ENCODE measurements at regions not wholly inside any gene's neighbourhood (a gene's known extent, or its start where the extent isn't known, plus 50 kb on each side); places are given as distances from the start of the nearest gene placed in this dataset.

DNA sequence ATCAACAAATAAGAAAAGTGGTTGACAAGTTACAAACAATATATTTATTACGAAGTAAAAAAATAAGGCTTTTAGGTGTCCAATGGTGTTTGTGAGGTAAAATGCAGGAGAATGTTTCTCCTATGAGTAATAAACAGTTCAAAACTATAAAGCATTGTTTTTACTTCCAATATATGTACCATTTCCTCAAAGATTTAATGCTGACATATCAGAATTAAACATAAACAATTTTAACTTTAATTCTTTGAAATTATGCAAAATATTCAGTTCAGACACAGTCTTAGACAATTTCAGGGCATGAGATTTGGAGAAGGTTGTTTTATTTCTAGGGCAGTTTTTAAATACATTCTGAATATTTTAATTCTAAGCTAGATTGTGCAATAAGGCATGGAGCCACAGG lies 602.5 kb upstream of the DPPA4 start:
- no peak overlapping the region for H2BK20ac ChIP-seq (ENCODE audit: low read depth, low read length, poor library complexity, severe bottlenecking)
- H4K91ac ChIP-seq (ENCODE audit: insufficient read length, low read depth, low read length): no peak overlapping the region
- H3K79me1 ChIP-seq (ENCODE audit: insufficient read depth, low read depth, low read length, poor library complexity, severe bottlenecking): no peaks in the 10 kb centered on the region
- no peak overlapping the region for H2AK5ac ChIP-seq (ENCODE audit: insufficient read length, low read length)
- no peak for DNase-seq
- H3K36me3 Mint-ChIP-seq (ENCODE audit: insufficient read depth in 1 of 3, low read depth in 3 of 3): no peaks in the 10 kb centered on the region
- WGBS (ENCODE audit: extremely low coverage, insufficient read length, low lambda C conversion rate): no CpG with 5 or more reads among the region's 1 CpG
- H4K20me1 ChIP-seq (ENCODE audit: control insufficient read depth, insufficient read depth, insufficient read length): no peaks in the 10 kb centered on the region
- H3T11ph ChIP-seq (ENCODE audit: low read length): no peak overlapping the region
- no peak for TF ChIP-seq CTCF (conservative IDR thresholded peaks at IDR 0.05)
- no peaks in the 10 kb centered on the region for H3K23me2 ChIP-seq (ENCODE audit: insufficient read length, low read depth, low read length, poor library complexity, severe bottlenecking)
- no peak overlapping the region for H4K5ac ChIP-seq (ENCODE audit: insufficient read length, low read depth, low read length)
- no peak overlapping the region for H3K4ac ChIP-seq (ENCODE audit: low read depth, low read length)
- no peak overlapping the region for H2BK15ac ChIP-seq (ENCODE audit: low read depth, low read length)
- H3K4me1 ChIP-seq (ENCODE audit: insufficient read depth, low read length): no peaks in the 10 kb centered on the region
- no peak overlapping the region for H3K9ac ChIP-seq (ENCODE audit: extremely low read depth, insufficient read length, low read length)
- H3K4me3 Mint-ChIP-seq: no peak overlapping the region
- H3K14ac ChIP-seq (ENCODE audit: insufficient read depth, low read length): no peak overlapping the region
- no peak overlapping the region for H2BK120ac ChIP-seq (ENCODE audit: low read depth, low read length, poor library complexity, severe bottlenecking)
- H2BK5ac ChIP-seq (ENCODE audit: insufficient read length, low read length): no peak overlapping the region
- H2AFZ ChIP-seq (ENCODE audit: low read length): no peak overlapping the region
- H3K27ac Mint-ChIP-seq: no peak overlapping the region
- H3K23ac ChIP-seq (ENCODE audit: insufficient read length, low read depth, low read length): no peak overlapping the region
- no peak overlapping the region for H4K8ac ChIP-seq (replicated peaks; ENCODE audit: insufficient read length, low read depth, low read length)
- peaks cover 0 to 1% of the 10 kb centered on the region in 2 experiments; a peak in 1 of 5 replicates for H3K9me3 Mint-ChIP-seq
- H3K27me3 Mint-ChIP-seq (ENCODE audit: low read depth): no peaks in the 10 kb centered on the region
- H3K18ac ChIP-seq (ENCODE audit: insufficient read length, low read depth, low read length): no peak overlapping the region
- no peak overlapping the region for H3K56ac ChIP-seq (ENCODE audit: insufficient read length, low read depth, low read length)
- H3K27ac ChIP-seq (ENCODE audit: insufficient read length, low read depth, low read length): no peak overlapping the region
- H3K4me1 Mint-ChIP-seq: no peaks in the 10 kb centered on the region
- no peaks in the 10 kb centered on the region for H3K9me3 ChIP-seq (ENCODE audit: control insufficient read depth, low read depth, low read length)
- H3K27me3 ChIP-seq (ENCODE audit: insufficient read depth, low read length): no peaks in the 10 kb centered on the region
- H3K79me2 ChIP-seq (ENCODE audit: insufficient read depth, low read length): no peaks in the 10 kb centered on the region
- H2BK12ac ChIP-seq (ENCODE audit: insufficient read length, low read depth, low read length): no peak overlapping the region
- no peak overlapping the region for H3K4me2 ChIP-seq (ENCODE audit: insufficient read depth, insufficient read length, low read length)

Measured in H9 (cell line).